Choroid plexus epithelial cell (primary cell): ENCODE measurements at regions not wholly inside any gene's neighbourhood (a gene's known extent, or its start where the extent isn't known, plus 50 kb on each side); places are given as distances from the start of the nearest gene placed in this dataset.

Experiments
- DNase-seq: peaks from one replicate; pipeline ENCODE4 v3.0.0-alpha.2; 2010; ENCODE audit warnings: low read depth
- H3K4me3 ChIP-seq: 2 replicates; pipeline ENCODE4 v1.5.1; 2011; ENCODE audit warnings: low read depth, mild to moderate bottlenecking, control low read depth, low read length, moderate library complexity
- CTCF ChIP-seq: conservative IDR thresholded peaks from 2 replicates; pipeline ENCODE4 v1.5.1; 2011; ENCODE audit warnings: low read depth, mild to moderate bottlenecking, control low read depth, inconsistent platforms, low read length, moderate library complexity

- DNase-seq = no peak
- TF ChIP-seq CTCF = no peak
- H3K4me3 ChIP-seq = no peak overlapping the region
These were observed 121.5 kb upstream of the ZNF716 start for GRCh38 chr7:57328457-57328856.

- no peak for TF ChIP-seq CTCF
- DNase-seq = no peak
- H3K4me3 ChIP-seq = no peak overlapping the region
These were observed 121.0 kb upstream of the ZNF716 start for GRCh38 chr7:57328963-57329362.

GRCh38 chr7:57339198-57339944, 110.6 kb upstream of the ZNF716 start:
- TF ChIP-seq CTCF = no peak
- no peak for DNase-seq
- no peak overlapping the region for H3K4me3 ChIP-seq

- TF ChIP-seq CTCF = no peak
These were observed 107.0 kb upstream of the ZNF716 start for GRCh38 chr7:57342954-57343353.

GRCh38 chr7:57343901-57344622, 105.9 kb upstream of the ZNF716 start:
- no peak overlapping the region for H3K4me3 ChIP-seq
- DNase-seq = no peak
- TF ChIP-seq CTCF = no peak

More at GRCh38 chr7:57342954-57343353, 107.0 kb upstream of the ZNF716 start:
- DNase-seq = no peak
- H3K4me3 ChIP-seq = no peak overlapping the region

GRCh38 chr7:57344957-57345356, 105.0 kb upstream of the ZNF716 start:
- TF ChIP-seq CTCF = no peak

More at GRCh38 chr7:57344957-57345356, 105.0 kb upstream of the ZNF716 start:
- no peak overlapping the region for H3K4me3 ChIP-seq
- DNase-seq = no peak
